Neutrophil (primary cell): ENCODE measurements at regions not wholly inside any gene's neighbourhood (a gene's known extent, or its start where the extent isn't known, plus 50 kb on each side); places are given as distances from the start of the nearest gene placed in this dataset.

Experiments
- H3K27ac ChIP-seq: fragments of 200-600 bp; sonication (generic); 2 replicates; pipeline ENCODE4 v1.5.1; 2016; ENCODE audit warnings: mild to moderate bottlenecking, moderate library complexity
- H3K27me3 ChIP-seq: fragments of 200-600 bp; sonication (generic); 2 replicates; pipeline ENCODE4 v1.6.0; 2016; ENCODE audit warnings: mild to moderate bottlenecking
- H3K36me3 ChIP-seq: fragments of 200-600 bp; sonication (generic); 2 replicates; pipeline ENCODE4 v1.5.1; 2017
- H3K4me1 ChIP-seq, 2 experiments: fragments of 200-600 bp in 1 of 2; sonication (generic) in 1 of 2; 1 replicate in 1 of 2; 2 replicates in 1 of 2; pipeline versions ENCODE4 v1.5.1 to v1.6.1; 2013 to 2016; ENCODE audit warnings: low read depth in 1 of 2, low read length in 1 of 2, mild to moderate bottlenecking in 1 of 2, moderate library complexity in 1 of 2; ENCODE audit not compliant: control insufficient read depth in 1 of 2, insufficient read depth in 1 of 2
- H3K4me3 ChIP-seq, 2 experiments: fragments of 200-600 bp in 1 of 2; sonication (generic) in 1 of 2; 1 replicate in 1 of 2; 2 replicates in 1 of 2; pipeline ENCODE4 v1.5.1; 2013 to 2016; ENCODE audit warnings: low read depth in 1 of 2, low read length in 1 of 2, mild to moderate bottlenecking in 1 of 2, moderate library complexity in 1 of 2
- H3K9me3 ChIP-seq: fragments of 200-600 bp; sonication (generic); 2 replicates; pipeline ENCODE4 v1.5.1; 2016
- TF ChIP-seq, protein P1 (sequence below): fragments of 200-600 bp; sonication (generic); IDR thresholded peaks from 2 replicates; pipeline ENCODE4 v1.5.1; 2016; ENCODE audit warnings: antibody characterized with exemption

DNA sequence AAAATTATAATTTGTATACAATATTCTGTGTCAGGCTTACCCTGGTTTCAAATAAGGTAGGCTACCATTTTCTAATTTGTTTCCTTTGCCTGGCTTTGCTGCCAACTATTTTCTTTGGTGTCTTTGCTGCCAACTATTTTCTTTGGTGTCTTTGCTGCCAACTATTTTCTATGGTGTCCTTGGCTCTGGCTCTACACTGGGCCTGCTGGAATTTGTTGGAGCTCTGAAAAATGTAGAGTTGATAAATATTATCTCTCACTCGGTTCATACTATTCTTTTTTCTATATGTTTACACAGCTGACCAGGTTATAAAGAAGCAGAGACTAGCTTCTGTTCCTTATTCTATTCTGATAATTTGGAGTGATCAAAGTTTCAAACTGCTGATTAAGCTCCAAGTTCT lies 768.0 kb upstream of the PHF14 start:
- no peaks in the 10 kb centered on the region for H3K9me3 ChIP-seq
- H3K36me3 ChIP-seq: no peaks in the 10 kb centered on the region
- TF ChIP-seq, protein P1, sequence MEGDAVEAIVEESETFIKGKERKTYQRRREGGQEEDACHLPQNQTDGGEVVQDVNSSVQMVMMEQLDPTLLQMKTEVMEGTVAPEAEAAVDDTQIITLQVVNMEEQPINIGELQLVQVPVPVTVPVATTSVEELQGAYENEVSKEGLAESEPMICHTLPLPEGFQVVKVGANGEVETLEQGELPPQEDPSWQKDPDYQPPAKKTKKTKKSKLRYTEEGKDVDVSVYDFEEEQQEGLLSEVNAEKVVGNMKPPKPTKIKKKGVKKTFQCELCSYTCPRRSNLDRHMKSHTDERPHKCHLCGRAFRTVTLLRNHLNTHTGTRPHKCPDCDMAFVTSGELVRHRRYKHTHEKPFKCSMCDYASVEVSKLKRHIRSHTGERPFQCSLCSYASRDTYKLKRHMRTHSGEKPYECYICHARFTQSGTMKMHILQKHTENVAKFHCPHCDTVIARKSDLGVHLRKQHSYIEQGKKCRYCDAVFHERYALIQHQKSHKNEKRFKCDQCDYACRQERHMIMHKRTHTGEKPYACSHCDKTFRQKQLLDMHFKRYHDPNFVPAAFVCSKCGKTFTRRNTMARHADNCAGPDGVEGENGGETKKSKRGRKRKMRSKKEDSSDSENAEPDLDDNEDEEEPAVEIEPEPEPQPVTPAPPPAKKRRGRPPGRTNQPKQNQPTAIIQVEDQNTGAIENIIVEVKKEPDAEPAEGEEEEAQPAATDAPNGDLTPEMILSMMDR: no peak
- H3K4me1 ChIP-seq: no peaks in the 10 kb centered on the region
- H3K27ac ChIP-seq: no peak overlapping the region
- no peaks in the 10 kb centered on the region for H3K27me3 ChIP-seq
- H3K4me3 ChIP-seq: no peak overlapping the region

DNA sequence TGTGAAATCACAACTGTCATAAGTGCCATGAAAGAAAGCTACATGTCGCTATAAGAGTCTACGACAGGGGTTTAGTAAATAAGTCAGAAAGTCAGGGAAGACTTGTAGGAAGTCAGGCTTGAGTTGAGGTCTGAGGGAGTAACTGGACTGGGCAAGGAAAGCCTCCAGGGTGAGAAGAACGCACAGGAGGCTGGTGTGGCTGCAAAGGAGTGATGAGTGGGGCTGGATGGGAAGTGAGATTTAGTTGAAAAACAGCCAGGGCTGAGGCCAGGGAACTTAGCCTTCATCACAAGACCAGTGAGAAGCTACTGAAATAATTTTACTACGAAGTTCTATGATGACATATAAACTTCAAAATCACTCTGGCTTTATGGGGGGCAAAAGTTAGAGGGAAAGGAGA lies 763.7 kb upstream of the PHF14 start:
- Histone ChIP-seq H3K4me1 (no peaks in the 10 kb centered on the region), H3K36me3 (no peaks in the 10 kb centered on the region), H3K27ac (no peak overlapping the region), H3K27me3 (no peaks in the 10 kb centered on the region), H3K4me3 (no peak overlapping the region), H3K9me3 (no peaks in the 10 kb centered on the region)
- TF ChIP-seq, protein P1: no peak

DNA sequence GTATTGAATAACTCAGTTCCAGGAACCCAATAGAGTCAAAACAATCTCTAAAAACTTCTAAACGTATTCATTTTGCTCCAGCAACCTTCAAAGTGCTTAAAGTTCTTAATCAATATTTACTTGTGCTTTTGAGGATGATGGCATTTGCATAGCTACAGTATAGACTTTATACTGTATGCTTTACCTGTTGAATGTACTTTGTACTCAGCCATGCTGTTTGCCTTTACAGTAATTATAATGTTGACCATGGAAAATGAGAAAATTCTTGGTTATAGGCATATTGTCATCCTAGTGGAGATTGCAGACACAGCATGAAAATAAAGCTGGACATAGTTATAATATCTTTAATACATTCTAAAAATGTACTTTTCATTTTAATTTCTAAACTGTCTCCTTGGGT lies 762.7 kb upstream of the PHF14 start:
- Histone ChIP-seq H3K4me1 (no peaks in the 10 kb centered on the region), H3K27me3 (no peaks in the 10 kb centered on the region), H3K36me3 (no peaks in the 10 kb centered on the region), H3K27ac (no peak overlapping the region), H3K4me3 (no peak overlapping the region), H3K9me3 (no peaks in the 10 kb centered on the region)
- TF ChIP-seq, protein P1: no peak

DNA sequence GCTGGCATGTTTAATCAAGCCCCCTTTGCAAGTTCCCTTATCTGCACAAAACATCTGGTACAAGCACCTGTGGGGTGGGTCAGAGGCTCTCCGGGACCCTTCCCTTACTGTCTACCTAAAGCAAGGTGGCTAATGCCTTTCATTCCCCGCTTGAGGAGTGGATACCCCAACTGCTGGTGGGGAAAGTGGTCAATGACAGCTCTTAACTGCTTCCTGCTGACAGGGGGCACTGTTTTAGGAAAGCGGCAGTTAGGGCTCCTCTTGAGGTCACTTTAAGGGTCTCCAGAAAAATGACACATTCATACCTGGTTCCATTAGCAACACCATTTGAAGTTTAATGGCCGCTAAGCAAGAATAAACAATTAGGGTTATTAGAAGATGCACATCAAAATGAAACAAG lies 761.8 kb upstream of the PHF14 start:
- TF ChIP-seq, protein P1: no peak
- no peak overlapping the region for H3K27ac ChIP-seq
- no peak overlapping the region for H3K4me3 ChIP-seq
- no peaks in the 10 kb centered on the region for H3K4me1 ChIP-seq
- no peaks in the 10 kb centered on the region for H3K36me3 ChIP-seq
- no peaks in the 10 kb centered on the region for H3K27me3 ChIP-seq
- no peaks in the 10 kb centered on the region for H3K9me3 ChIP-seq

DNA sequence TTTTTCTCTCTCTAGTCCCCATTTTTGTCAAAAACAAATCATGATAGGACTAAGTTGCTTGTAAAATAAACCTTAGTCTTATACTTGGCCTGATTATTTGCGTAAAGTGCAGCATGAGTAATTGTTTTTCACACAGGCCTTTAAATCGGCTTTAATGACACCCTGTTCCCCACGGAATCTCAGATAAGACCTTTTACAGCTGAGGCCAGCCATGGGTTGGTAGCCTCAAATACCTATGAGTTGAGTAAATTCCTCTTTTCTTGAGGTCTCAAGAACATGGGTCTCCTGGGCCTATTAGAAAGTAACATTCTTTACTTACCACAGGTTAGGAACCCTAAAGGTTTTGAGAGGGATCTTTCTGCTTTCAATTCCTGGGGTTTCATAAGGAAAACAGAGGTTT lies 761.0 kb upstream of the PHF14 start:
- Histone ChIP-seq H3K9me3 (no peaks in the 10 kb centered on the region), H3K27ac (no peak overlapping the region), H3K27me3 (no peaks in the 10 kb centered on the region), H3K36me3 (no peaks in the 10 kb centered on the region), H3K4me3 (no peak overlapping the region), H3K4me1 (no peaks in the 10 kb centered on the region)
- TF ChIP-seq, protein P1: no peak

DNA sequence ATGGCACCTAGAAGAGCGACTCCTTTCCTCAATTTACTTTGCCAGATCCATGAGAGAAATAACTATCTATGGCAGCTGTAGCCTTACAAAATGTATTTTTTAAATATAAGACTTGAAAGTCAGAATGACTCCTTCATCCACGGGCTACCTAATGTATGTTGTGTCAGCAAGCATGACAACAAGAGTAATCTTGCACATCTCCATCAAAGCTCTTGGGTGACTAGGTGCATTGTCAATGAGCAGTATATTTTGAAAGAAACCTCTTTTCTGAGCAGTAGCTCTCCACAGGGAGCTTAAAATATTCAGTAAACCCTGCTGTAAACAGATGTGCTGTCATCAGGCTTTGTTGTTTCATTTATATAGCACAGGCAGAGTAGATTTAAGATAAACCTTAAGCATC lies 757.2 kb upstream of the PHF14 start:
- TF ChIP-seq, protein P1: no peak
- Histone ChIP-seq H3K36me3 (no peaks in the 10 kb centered on the region), H3K4me1 (no peaks in the 10 kb centered on the region), H3K27ac (no peak overlapping the region), H3K27me3 (no peaks in the 10 kb centered on the region), H3K9me3 (no peaks in the 10 kb centered on the region), H3K4me3 (no peak overlapping the region)
